ENCODE measurements at regions not wholly inside any gene's neighbourhood (a gene's known extent, or its start where the extent isn't known, plus 50 kb on each side); places are given as distances from the start of the nearest gene placed in this dataset.

GRCh38 chr21:27804515-27804914 is 837.6 kb upstream of the ADAMTS5 start:
- Histone ChIP-seq H3K4me3 (no peak overlapping the region), H3K4me2 (no peak overlapping the region), H3F3A (replicated peaks; ENCODE audit: low read depth) (no peaks in the 10 kb centered on the region), H3K36me3 (ENCODE audit: insufficient read depth) (no peaks in the 10 kb centered on the region), H3K79me2 (replicated peaks; ENCODE audit: insufficient read depth) (no peaks in the 10 kb centered on the region), H3K27me3 (ENCODE audit: insufficient read depth) (no peaks in the 10 kb centered on the region), H3K9me2 (ENCODE audit: insufficient read depth) (no peaks in the 10 kb centered on the region), H2AFZ (peak overlapping the region; percentile 66; the same call in 1 of the 2 replicates), H3K4me1 (ENCODE audit: insufficient read depth) (peaks cover 3% of the 10 kb centered on the region; the same call in 1 of the 2 replicates), H3K27ac (ENCODE audit: low read depth) (no peak overlapping the region), H4K20me1 (replicated peaks; ENCODE audit: insufficient read depth) (no peaks in the 10 kb centered on the region)
- no peak for ATAC-seq
- Mint-ChIP-seq H3K4me3 (no peak overlapping the region), H3K4me1 (no peaks in the 10 kb centered on the region), H3K36me3 (ENCODE audit: low read depth) (no peaks in the 10 kb centered on the region), H3K27ac (no peak overlapping the region), H3K27me3 (ENCODE audit: insufficient read depth, low read depth, poor library complexity) (no peaks in the 10 kb centered on the region), H3K9me3 (no peaks in the 10 kb centered on the region)
- DNase-seq (ENCODE audit: low spot score), result peak; percentile 21
- TF ChIP-seq CREB1 (CRISPR knock-in tag; IDR thresholded peaks at IDR 0.05; ENCODE audit: low read depth) (no peak), ZNF331 (CRISPR knock-in tag; IDR thresholded peaks at IDR 0.05; ENCODE audit: low read depth) (no peak), NANOG (IDR thresholded peaks at IDR 0.05; ENCODE audit: borderline replicate concordance) (no peak), ZNF462 (CRISPR knock-in tag; IDR thresholded peaks at IDR 0.05) (no peak), JUNB (IDR thresholded peaks at IDR 0.05; ENCODE audit: unreplicated experiment) (no peak), EZH2 (IDR thresholded peaks at IDR 0.05; ENCODE audit: low read depth, unreplicated experiment) (no peak), CTCF (conservative IDR thresholded peaks at IDR 0.05; ENCODE audit: low read depth in 2 of 2) (no peak), ZNF114 (CRISPR knock-in tag; IDR thresholded peaks at IDR 0.05) (no peak), REST (IDR thresholded peaks at IDR 0.05; ENCODE audit: unreplicated experiment) (no peak), STAT1 (IDR thresholded peaks at IDR 0.05; ENCODE audit: unreplicated experiment) (no peak)

All from GM23338 (cell line).